ENCODE measurements at regions not wholly inside any gene's neighbourhood (a gene's known extent, or its start where the extent isn't known, plus 50 kb on each side); places are given as distances from the start of the nearest gene placed in this dataset.

- TF ChIP-seq TEAD4 (IDR thresholded peaks at IDR 0.05; ENCODE audit: low read depth, low read length): no peak
- no peak for TF ChIP-seq EP300 (IDR thresholded peaks at IDR 0.05; ENCODE audit: borderline replicate concordance in 1 of 2, low read depth in 2 of 2, low read length in 2 of 2)
- no peak for TF ChIP-seq HDAC6 (IDR thresholded peaks at IDR 0.05; ENCODE audit: low read depth, low read length)
- no peak for TF ChIP-seq CBX5 (IDR thresholded peaks at IDR 0.05; ENCODE audit: low read depth, low read length)
- no peak for TF ChIP-seq FOSL1 (IDR thresholded peaks at IDR 0.05; ENCODE audit: insufficient read depth, low read depth, low read length)
Measured at GRCh38 chr2:105183555-105184323, 57.8 kb upstream of the GPR45 start (continued).
